K562 (cell line): ENCODE measurements at regions not wholly inside any gene's neighbourhood (a gene's known extent, or its start where the extent isn't known, plus 50 kb on each side); places are given as distances from the start of the nearest gene placed in this dataset.

ENCODE experiments used
- GTF3C2 ChIP-seq: IDR thresholded peaks from 3 replicates; pipeline ENCODE4 v1.6.1; 2011; ENCODE audit warnings: borderline replicate concordance, mild to moderate bottlenecking, moderate library complexity; ENCODE audit not compliant: insufficient read length; ENCODE audit errors: extremely low read depth
- SIX5 ChIP-seq, 2 experiments: IDR thresholded peaks; 2 replicates each; pipeline ENCODE4 v1.6.1; 2011; ENCODE audit warnings: low read length in 2 of 2, borderline replicate concordance in 1 of 2, low read depth in 1 of 2, mild to moderate bottlenecking in 1 of 2, moderate library complexity in 1 of 2; ENCODE audit not compliant: insufficient read depth in 1 of 2
- XRCC4 ChIP-seq: IDR thresholded peaks from one replicate; pipeline ENCODE4 v1.6.1; 2011; ENCODE audit not compliant: insufficient read depth, insufficient read length; ENCODE audit errors: extremely low read depth
- ZNF431 ChIP-seq: sonication (generic); formaldehyde crosslinking; IDR thresholded peaks from 2 replicates; pipeline ENCODE4 v1.8.0; 2022; ENCODE audit warnings: mild to moderate bottlenecking, missing genetic modification reagents
- TF ChIP-seq, protein P1 (sequence below): fragments of 250-450 bp; sonication (Bioruptor Pico); IDR thresholded peaks from 2 replicates; pipeline ENCODE4 v1.4.0; 2020; ENCODE audit warnings: mild to moderate bottlenecking

DNA sequence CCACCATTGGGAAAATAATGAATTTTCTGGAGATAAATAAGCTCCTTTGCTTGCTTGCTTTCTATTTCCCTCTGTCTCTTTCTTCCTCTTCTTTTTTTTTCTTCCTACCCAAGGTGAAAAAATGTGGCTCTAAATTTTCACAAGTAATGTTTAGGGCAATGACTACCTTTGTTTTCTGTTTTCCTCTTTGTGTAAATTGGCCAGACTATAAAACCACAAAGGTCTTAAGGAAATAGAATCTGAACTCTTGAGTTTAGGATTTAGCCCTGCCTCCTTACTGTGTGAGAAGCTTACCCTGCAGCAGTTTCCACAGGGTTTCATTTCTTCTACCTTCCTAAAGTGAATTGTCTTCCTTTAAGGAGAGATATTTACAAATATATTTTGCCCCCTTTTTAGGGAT is 330.4 kb downstream of the ARL4A start (continued):
- TF ChIP-seq, protein P1, sequence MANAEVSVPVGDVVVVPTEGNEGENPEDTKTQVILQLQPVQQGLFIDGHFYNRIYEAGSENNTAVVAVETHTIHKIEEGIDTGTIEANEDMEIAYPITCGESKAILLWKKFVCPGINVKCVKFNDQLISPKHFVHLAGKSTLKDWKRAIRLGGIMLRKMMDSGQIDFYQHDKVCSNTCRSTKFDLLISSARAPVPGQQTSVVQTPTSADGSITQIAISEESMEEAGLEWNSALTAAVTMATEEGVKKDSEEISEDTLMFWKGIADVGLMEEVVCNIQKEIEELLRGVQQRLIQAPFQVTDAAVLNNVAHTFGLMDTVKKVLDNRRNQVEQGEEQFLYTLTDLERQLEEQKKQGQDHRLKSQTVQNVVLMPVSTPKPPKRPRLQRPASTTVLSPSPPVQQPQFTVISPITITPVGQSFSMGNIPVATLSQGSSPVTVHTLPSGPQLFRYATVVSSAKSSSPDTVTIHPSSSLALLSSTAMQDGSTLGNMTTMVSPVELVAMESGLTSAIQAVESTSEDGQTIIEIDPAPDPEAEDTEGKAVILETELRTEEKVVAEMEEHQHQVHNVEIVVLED (CRISPR knock-in tag): no peak
- no peak for TF ChIP-seq XRCC4
- TF ChIP-seq SIX5 (IDR thresholded peaks at IDR 0.05; ENCODE audit: borderline replicate concordance in 1 of 2, insufficient read depth in 1 of 2, low read depth in 1 of 2, low read length in 2 of 2): no peak
- no peak for TF ChIP-seq GTF3C2
- no peak for TF ChIP-seq ZNF431 (CRISPR knock-in tag)
- TF ChIP-seq, all 486 proteins: peak for 0
